NB4 (cell line): ENCODE measurements at regions not wholly inside any gene's neighbourhood (a gene's known extent, or its start where the extent isn't known, plus 50 kb on each side); places are given as distances from the start of the nearest gene placed in this dataset.
"Not testable (repeated sequence)": the region's sequence is repeated elsewhere in the genome, so short reads cannot be mapped to it uniquely, and the experiment has no call there.

ENCODE experiments used
- CTCF ChIP-seq: IDR thresholded peaks from one replicate; pipeline ENCODE4 v1.5.1; 2012; ENCODE audit warnings: low read depth, low read length
- MAX ChIP-seq: IDR thresholded peaks from 2 replicates; pipeline ENCODE4 v1.6.1; 2011; ENCODE audit warnings: low read depth, low read length
- MYC ChIP-seq: IDR thresholded peaks from 2 replicates; pipeline ENCODE4 v1.6.1; 2011; ENCODE audit warnings: low read depth, low read length
- POLR2A ChIP-seq: IDR thresholded peaks from 2 replicates; pipeline ENCODE4 v1.6.1; 2011; ENCODE audit warnings: mild to moderate bottlenecking; ENCODE audit not compliant: insufficient read length; ENCODE audit errors: extremely low read depth

- not testable (repeated sequence) for TF ChIP-seq CTCF, POLR2A, MYC, MAX
These were observed 469.7 kb downstream of the FAM72C start for GRCh38 chr1:143502038-143502437.
